ENCODE measurements at regions not wholly inside any gene's neighbourhood (a gene's known extent, or its start where the extent isn't known, plus 50 kb on each side); places are given as distances from the start of the nearest gene placed in this dataset.
"Not testable (repeated sequence)": the region's sequence is repeated elsewhere in the genome, so short reads cannot be mapped to it uniquely, and the experiment has no call there.

DNA sequence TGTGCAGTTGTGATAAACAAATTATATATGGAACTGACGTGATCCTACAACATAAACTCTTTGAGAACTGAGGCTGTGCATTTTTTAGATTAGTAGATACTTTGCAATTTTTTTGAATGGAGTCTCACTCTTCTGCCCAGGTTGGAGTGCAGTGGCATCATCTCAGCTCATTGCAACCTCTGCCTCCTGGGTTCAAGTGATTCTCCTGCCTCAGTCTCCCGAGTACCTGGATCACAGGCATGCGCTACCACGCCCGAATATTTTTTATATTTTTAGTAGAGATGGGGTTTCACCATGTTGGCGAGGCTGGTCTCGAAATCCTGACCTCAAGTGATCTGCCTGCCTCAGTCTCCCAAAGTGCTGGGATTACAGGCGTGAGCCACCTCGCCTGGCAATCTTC lies 145.9 kb downstream of the POTEH start:
- DNase-seq (ENCODE audit: low read depth), result not testable (repeated sequence)

DNA sequence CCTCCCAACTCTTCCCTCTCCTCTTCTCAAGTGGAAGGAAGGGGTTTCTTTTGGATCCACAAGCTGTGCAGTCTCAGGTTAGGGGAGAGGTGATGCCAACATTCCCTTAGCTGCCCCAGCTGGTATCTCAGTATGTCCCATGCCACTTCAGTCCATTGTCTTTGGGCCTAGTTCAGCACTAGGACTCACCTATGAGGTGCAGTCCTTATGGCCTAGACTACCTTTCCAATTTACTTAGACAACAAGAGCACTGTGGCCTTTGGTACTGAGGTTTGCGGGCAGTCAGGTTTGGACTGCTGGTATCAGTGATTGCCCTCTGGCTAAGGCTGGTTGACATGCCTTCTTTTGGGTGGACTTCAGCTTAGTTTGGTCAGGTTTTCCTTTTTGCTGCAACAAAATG lies 159.9 kb downstream of the POTEH start:
- not testable (repeated sequence) for DNase-seq (ENCODE audit: low read depth)

DNA sequence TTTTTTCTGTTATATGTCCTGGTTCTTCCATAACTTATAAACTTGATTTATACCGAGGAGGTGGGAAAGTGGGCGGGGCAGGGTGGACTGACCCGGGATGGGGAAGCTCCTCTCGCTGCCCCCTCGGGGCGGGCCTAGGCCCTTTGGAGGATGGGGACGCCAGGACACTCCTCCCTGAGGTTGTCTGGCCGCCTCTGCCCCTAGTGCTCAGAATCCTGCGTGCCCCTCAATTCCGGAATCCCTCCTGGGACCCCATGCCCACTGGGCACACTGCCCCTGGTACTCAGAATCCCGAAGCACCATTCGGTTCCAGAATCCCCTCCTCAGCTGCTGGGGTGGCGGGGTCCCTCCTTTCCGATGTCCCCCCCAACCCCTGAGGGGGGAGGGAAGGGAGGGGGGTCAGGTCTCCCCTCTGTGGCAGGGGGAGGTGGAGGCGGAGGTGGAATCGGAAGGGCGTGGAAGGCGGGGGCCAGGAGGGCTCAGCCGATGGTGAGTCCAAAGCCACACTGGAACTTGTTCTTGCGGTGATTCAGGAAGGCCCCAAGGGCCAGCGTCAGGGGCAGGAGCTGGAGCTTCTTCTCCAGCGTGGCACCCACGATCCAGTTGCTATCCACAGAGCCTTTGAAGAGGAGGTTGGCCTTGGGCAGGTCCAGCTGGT lies 164.0 kb downstream of the POTEH start:
- DNase-seq (ENCODE audit: low read depth), result not testable (repeated sequence)

DNA sequence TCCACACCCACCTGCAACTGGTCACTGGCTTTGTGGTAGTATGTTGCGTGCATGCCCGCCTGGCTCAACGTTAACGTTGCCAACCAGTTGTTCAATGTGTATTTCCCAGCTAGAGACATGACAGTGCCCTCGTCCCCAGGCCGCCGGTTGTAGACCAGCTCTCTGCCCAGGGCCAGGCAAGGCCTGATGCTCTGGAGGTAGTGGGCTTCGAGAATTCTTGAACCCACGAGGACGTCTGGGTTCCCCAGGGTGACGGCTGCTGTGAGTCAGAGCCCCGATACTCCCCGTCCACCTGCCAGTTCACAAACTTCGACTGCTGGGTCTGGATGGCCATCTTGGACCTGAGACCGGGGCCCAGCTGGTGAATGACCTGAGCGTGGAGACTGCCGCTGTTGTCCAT lies 164.6 kb downstream of the POTEH start:
- DNase-seq (ENCODE audit: low read depth), result not testable (repeated sequence)

DNA sequence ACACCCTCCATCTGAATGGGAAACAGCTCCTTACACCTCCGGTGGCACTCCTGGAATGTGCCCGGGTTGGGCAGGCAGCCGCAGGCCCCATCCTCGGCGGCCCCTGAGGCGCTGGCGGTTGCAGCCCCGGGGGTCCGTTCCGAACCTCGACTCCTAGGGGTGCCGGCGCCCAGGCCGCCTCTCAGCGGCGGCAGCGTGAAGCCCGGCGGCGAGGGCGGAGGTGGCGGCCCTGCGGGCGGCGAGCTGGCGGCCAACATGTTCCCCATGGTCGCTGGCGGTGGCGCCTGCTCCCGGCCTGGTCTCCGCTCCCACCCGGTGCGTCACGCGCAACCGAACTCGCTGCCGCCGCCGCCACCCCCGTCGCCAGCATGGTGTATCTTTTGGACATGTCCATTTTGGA lies 165.2 kb downstream of the POTEH start:
- DNase-seq (ENCODE audit: low read depth), result not testable (repeated sequence)

DNA sequence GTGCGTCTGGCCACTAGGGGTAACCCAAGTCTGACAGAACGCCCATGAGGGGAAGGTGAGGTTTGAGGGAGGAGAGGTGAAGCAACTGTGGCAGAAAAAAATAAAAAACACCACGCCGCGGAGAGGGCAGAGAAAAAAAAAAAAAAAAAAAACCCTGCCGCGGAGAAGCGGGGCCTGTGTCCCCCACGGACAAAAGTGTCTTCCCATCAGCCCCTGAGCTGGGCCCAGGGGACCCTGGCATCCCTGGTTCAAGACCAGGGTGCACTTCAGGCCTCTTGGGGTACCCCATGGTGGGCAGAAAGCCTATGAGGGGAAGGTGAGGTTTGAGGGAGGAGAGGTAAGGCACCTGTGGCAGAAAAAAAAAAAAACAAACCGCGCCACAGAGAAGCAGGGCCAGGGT lies 191.1 kb downstream of the POTEH start:
- not testable (repeated sequence) for DNase-seq (ENCODE audit: low read depth)

DNA sequence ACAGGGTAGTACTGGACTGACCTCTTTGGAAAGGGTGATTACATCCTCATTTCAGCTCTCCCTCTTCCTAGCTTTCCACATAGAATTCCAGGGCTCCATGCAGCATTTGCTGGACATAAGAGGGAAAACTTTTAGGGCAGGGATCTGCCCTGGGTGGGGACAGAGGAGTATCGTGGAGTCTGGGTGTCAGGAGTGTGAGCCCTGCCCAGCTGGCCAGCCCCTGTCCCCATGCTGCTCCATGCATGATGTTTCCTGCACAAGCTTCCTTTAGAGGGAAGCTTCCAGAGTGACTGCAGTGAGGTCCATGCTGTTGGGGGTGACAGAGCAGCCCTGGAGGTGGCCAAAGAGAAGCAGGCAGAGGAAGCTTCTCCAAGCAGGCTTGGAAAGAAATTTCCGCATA lies 214.5 kb downstream of the POTEH start:
- not testable (repeated sequence) for DNase-seq (ENCODE audit: low read depth)

DNA sequence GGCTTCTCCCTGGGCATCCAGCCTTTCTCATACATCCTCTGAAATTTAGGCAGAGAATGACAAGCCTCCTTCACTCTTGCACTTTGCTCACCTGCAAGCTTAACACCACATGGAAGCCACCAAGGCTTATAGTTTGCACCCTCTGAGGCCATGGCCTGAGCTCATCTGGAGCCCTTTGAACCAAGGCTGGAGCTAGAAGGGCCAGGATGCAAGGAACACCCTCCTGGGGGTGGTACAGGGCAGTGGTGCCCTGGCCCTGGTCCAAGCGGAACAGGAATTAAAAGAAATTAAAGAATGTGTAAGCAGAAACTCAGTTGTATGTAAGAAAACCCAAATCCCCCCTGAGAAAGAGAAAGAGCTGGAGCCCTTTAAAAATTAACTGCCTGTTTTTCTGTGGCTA lies 221.9 kb downstream of the POTEH start:
- DNase-seq (ENCODE audit: low read depth), result not testable (repeated sequence)

DNA sequence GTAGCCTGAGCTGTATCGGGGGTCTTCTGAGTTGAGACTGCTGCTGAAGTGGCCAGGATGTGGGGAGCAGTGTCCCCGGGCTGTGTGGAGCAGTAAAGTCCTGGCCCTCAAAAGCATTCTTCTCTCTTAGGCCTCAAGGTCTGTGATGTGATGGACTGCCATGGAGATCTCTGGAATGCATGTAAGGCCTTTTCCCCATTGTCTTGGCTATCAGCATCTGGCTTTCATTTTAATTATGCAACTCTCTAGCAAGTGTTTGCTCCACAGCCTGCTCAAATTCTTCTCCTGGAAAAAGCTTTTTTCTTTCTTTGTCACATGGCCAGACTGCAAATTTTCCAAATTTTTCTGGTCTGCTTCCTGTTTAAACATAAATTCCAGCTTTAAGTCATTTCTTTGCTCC lies 229.3 kb downstream of the POTEH start:
- DNase-seq (ENCODE audit: low read depth), result not testable (repeated sequence)

DNA sequence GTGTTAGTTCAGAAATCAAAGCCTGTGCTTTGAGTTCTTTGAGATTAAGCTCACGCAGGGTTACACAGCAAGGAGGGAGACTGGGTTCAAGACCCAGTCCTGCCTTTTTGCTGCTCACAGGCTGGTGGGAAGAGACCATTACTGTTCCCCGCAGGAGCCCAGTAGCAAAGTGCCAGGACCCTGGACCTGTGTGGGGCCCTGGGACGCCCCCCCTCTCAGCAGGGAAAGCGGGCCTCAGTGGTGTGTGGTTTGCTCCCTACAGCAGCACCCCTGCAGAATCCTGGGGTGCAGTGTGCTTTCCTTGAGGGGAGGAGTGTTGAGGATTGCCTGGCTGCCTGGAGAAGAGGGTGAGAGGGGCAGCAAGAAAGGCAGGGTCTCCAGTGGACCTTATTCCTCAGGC lies 231.1 kb downstream of the POTEH start:
- not testable (repeated sequence) for DNase-seq (ENCODE audit: low read depth)

DNA sequence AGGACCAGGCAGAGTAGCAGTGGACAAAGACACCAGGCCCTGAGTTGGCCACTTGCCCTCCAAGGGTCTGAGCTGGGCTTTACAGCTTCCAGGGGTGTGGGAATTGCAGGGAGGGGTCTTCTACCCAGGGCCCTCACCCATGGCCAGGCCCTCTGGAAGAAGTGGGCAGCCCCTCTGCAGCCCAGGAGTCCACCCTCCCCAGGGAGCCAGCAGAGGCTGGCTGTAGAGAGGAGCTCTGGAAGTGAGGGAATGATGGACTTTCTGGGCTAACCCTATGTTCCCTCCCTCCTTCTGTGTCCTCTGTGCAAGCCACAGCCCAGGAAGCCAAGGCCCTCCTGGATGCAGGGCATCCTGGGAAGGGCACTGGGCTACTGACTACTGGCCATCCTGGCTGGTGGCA lies 232.3 kb downstream of the POTEH start:
- not testable (repeated sequence) for DNase-seq (ENCODE audit: low read depth)

DNA sequence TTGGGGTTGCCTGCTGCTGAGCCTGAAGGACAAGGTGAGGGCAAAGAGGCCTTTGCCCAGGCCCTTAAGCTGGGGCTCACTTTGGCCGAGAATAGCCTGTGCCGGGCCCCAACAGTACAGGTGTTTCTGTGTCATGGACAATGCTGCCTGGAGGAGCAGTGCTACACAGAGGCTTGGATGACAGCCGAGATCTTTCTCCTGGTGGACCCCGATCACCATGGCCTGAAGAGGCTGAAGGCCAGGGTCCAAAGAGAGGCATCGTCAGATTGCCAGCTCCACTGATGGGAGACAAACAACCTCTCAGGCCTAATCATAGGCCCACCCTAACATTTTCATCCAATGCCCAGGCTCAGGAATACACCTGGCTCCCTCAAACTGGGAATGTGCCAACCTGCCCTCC lies 232.8 kb downstream of the POTEH start:
- not testable (repeated sequence) for DNase-seq (ENCODE audit: low read depth)

DNA sequence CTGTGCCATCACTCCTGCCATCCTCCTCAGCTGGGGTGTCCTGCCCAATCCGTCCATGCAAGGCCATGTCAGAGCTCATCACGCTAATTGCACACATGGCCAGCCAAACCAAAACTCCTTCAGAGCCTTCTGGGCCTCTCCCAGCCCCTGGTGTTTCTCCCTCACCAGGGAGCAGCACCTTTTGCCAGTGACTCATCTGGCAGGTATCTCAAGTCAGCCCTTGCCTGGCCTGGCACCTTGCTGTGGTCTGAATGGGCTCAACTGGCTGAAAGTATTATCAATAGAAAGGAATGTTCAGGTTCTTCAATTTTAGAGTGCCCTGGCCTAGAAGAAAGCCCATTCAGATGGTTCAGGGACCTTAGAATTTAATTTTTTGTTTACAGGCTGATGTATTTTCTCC lies 235.0 kb downstream of the POTEH start:
- not testable (repeated sequence) for DNase-seq (ENCODE audit: low read depth)

DNA sequence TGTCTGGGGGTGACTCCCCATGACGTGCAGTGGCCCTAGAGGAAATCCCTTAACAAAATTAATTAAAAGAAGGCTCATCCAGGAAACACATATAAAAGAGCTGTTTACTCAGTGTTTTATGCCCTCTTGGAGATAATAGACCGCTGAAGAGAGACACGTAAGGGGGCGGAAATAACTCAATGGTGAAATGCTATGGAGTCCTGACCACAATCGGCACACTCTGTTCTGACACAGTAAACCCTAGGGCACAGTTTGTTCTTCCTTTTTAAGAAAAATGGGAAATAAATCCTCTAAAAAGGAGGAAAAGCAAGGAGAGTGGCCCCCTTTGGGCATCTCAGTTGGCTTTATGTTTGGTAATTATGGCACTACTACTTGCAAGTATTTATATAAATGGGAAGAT lies 237.3 kb downstream of the POTEH start:
- DNase-seq (ENCODE audit: low read depth), result not testable (repeated sequence)

Measured in stromal cell of bone marrow (primary cell).